Endothelial cell of umbilical vein (primary cell): ENCODE measurements at regions not wholly inside any gene's neighbourhood (a gene's known extent, or its start where the extent isn't known, plus 50 kb on each side); places are given as distances from the start of the nearest gene placed in this dataset.

Experiments
- BruUV-seq: library from RNA; stranded (reverse); fragments of 400-500 nt; replicated peaks from 2 replicates; lab custom pipeline; 2021; lab: Mats Ljungman, UMichigan
- CTCF ChIA-PET: fragments of 300-600, 350-600 bp; sonication (Branson Sonifier 250); formaldehyde crosslinking; loops from one replicate; lab custom pipeline; 2021; ENCODE audit warnings: antibody characterized with exemption, inconsistent platforms; lab: Charles Lee
- POLR2A ChIA-PET: fragments of 300-600, 350-600 bp; sonication (Branson Sonifier 250); formaldehyde crosslinking; loops from one replicate; lab custom pipeline; 2021; ENCODE audit warnings: antibody characterized with exemption, inconsistent platforms; lab: Charles Lee
- DNase-seq: peaks from one replicate; pipeline ENCODE4 v3.0.0-alpha.2; 2011; ENCODE audit warnings: low read depth, low spot score
- FAIRE-seq: peaks from 2 replicates; lab custom pipeline; 2011; peaks lifted over from hg19 to GRCh38; lab: Jason Lieb, UNC
- H2AFZ ChIP-seq: 2 replicates; pipeline ENCODE4 v1.6.0; 2012; ENCODE audit warnings: low read depth, low read length, control low read depth, inconsistent platforms
- H3K27ac ChIP-seq: 2 replicates; pipeline ENCODE4 v1.5.1; 2011; ENCODE audit warnings: low read depth, mild to moderate bottlenecking, control low read depth, low read length, moderate library complexity; ENCODE audit not compliant: insufficient read depth
- H3K27me3 ChIP-seq, 2 experiments: 2 replicates each; pipeline versions ENCODE4 v1.6.0 to v1.6.1; 2011; ENCODE audit warnings: low read length in 2 of 2, mixed read lengths in 1 of 2; ENCODE audit not compliant: control insufficient read depth in 2 of 2, insufficient read depth in 2 of 2
- H3K36me3 ChIP-seq, 2 experiments: 2 replicates in 1 of 2; 3 replicates in 1 of 2; pipeline ENCODE4 v1.5.1; 2011; ENCODE audit warnings: low read length in 2 of 2, mild to moderate bottlenecking in 1 of 2, moderate library complexity in 1 of 2; ENCODE audit not compliant: control insufficient read depth in 2 of 2, insufficient read depth in 2 of 2; ENCODE audit errors: extremely low read depth in 1 of 2
- H3K4me1 ChIP-seq: 3 replicates; pipeline ENCODE4 v1.5.1; 2011; ENCODE audit warnings: mild to moderate bottlenecking, low read length; ENCODE audit not compliant: control insufficient read depth, insufficient read depth; ENCODE audit errors: extremely low read depth
- H3K4me2 ChIP-seq: 2 replicates; pipeline ENCODE4 v1.6.1; 2011; ENCODE audit warnings: low read length, control low read depth, mixed read lengths; ENCODE audit not compliant: insufficient read depth
- H3K4me3 ChIP-seq, 3 experiments: fragments of 200-600 bp in 1 of 3; sonication (generic), shearing (Covaris generic) in 1 of 3; replicated peaks in 1 of 3; 2 replicates each; pipeline ENCODE4 v1.5.1; 2011 to 2016; ENCODE audit warnings: control low read depth in 3 of 3, low read length in 3 of 3, mild to moderate bottlenecking in 2 of 3, inconsistent platforms in 1 of 3, low read depth in 1 of 3, moderate library complexity in 1 of 3; ENCODE audit not compliant: insufficient read depth in 1 of 3
- H3K79me2 ChIP-seq: 2 replicates; pipeline ENCODE4 v1.6.0; 2012; ENCODE audit warnings: low read length, inconsistent platforms; ENCODE audit not compliant: control insufficient read depth, insufficient read depth
- H3K9ac ChIP-seq: replicated peaks from 2 replicates; pipeline ENCODE3; 2011; ENCODE audit warnings: low read length, control low read depth; ENCODE audit not compliant: insufficient read depth; ENCODE audit errors: extremely low read depth
- H3K9me1 ChIP-seq: replicated peaks from 3 replicates; pipeline ENCODE4 v1.6.0; 2011; ENCODE audit warnings: mild to moderate bottlenecking, low read length; ENCODE audit not compliant: control insufficient read depth, insufficient read depth; ENCODE audit errors: extremely low read depth
- H3K9me3 ChIP-seq: replicated peaks from 2 replicates; pipeline ENCODE4 v1.5.1; 2012; ENCODE audit warnings: low read length, inconsistent platforms; ENCODE audit not compliant: control insufficient read depth, insufficient read depth
- H4K20me1 ChIP-seq: replicated peaks from 2 replicates; pipeline ENCODE3; 2011; ENCODE audit warnings: mild to moderate bottlenecking, low read length; ENCODE audit not compliant: control insufficient read depth, insufficient read depth; ENCODE audit errors: extremely low read depth
- CTCF ChIP-seq, 2 donors: IDR thresholded peaks; 1 replicate in 1 of 2; 2 replicates in 1 of 2; pipeline ENCODE4 v1.5.1; 2011; ENCODE audit warnings: low read length in 2 of 2, mild to moderate bottlenecking in 2 of 2, moderate library complexity in 2 of 2, control low read depth in 1 of 2, inconsistent platforms in 1 of 2, low read depth in 1 of 2; ENCODE audit not compliant: insufficient read depth in 1 of 2; ENCODE audit errors: extremely low read depth in 1 of 2
- EZH2 ChIP-seq: IDR thresholded peaks from 2 replicates; pipeline ENCODE4 v1.6.1; 2012; ENCODE audit warnings: borderline replicate concordance, low read depth, mild to moderate bottlenecking, moderate library complexity, low read length, inconsistent platforms; ENCODE audit not compliant: severe bottlenecking
- FOS ChIP-seq: IDR thresholded peaks from 2 replicates; pipeline ENCODE4 v1.6.1; 2011; ENCODE audit warnings: mild to moderate bottlenecking, low read length, moderate library complexity, borderline replicate concordance; ENCODE audit not compliant: insufficient read depth
- GATA2 ChIP-seq: IDR thresholded peaks from 2 replicates; pipeline ENCODE4 v1.7.0; 2011; ENCODE audit warnings: low read depth, mild to moderate bottlenecking, moderate library complexity, mixed read lengths, low read length; ENCODE audit not compliant: insufficient read length, insufficient read depth
- JUN ChIP-seq: IDR thresholded peaks from 2 replicates; pipeline ENCODE4 v1.6.1; 2011; ENCODE audit warnings: borderline replicate concordance, low read depth; ENCODE audit not compliant: insufficient read length, insufficient read depth
- MAX ChIP-seq: IDR thresholded peaks from 2 replicates; pipeline ENCODE4 v1.6.1; 2011; ENCODE audit not compliant: insufficient read depth, insufficient read length
- MYC ChIP-seq: IDR thresholded peaks from one replicate; pipeline ENCODE4 v1.6.1; 2011; ENCODE audit warnings: mild to moderate bottlenecking, low read depth, low read length
- POLR2A ChIP-seq: IDR thresholded peaks from 2 replicates; pipeline ENCODE4 v1.6.1; 2012; ENCODE audit warnings: low read depth, mild to moderate bottlenecking, control low read depth, low read length
- POLR2AphosphoS5 ChIP-seq: IDR thresholded peaks from 2 replicates; pipeline ENCODE4 v1.6.1; 2012; ENCODE audit warnings: low read depth, mild to moderate bottlenecking, control low read depth, low read length, moderate library complexity; ENCODE audit not compliant: insufficient read depth
- dilution Hi-C: fragments of 300-500 bp; cut with MboI; formaldehyde crosslinking; loops from one replicate; pipeline ENCODE4 v1.15.0; 2019; ENCODE audit warnings: low sequenced_read_pairs; ENCODE audit not compliant: extremely low pct_ligation_motif_present
- intact Hi-C: fragments of 100-400 bp; cut with micrococcal nuclease; formaldehyde crosslinking; loops from one replicate; pipeline ENCODE4 v1.10.0; 2022

GRCh38 chr11:27203077-27203647 lies 159.9 kb downstream of the CCDC34 start:
- ChIA-PET POLR2A (no interaction called here), CTCF (interaction anchor here (0.7 to 13.5 kb wide), 9 partner anchors 14 to 294 kb away, joined by 3 to 183 read pairs (median 6); no protein-coding TSS in a partner anchor)
- no peak overlapping the region for H3K27ac ChIP-seq
- TF ChIP-seq JUN (no peak), POLR2AphosphoS5 (no peak), MYC (no peak), GATA2 (no peak), FOS (no peak), POLR2A (no peak), EZH2 (no peak), CTCF (IDR thresholded peaks at IDR 0.05; ENCODE audit: extremely low read depth in 1 of 2, insufficient read depth in 1 of 2, low read depth in 1 of 2, low read length in 2 of 2) (no peak), MAX (no peak)
- H3K27me3 ChIP-seq, result peaks cover 42 to 61% of the 10 kb centered on the region in 2 experiments
- dilution Hi-C loops, result no loop called here
- H3K9me1 ChIP-seq, result no peaks in the 10 kb centered on the region
- intact Hi-C loops, result loop anchor here (5.0 kb wide), 1 partner anchor 94 kb away; no protein-coding TSS in a partner anchor
- no peak for FAIRE-seq
- H3K4me3 ChIP-seq, result no peak overlapping the region
- H4K20me1 ChIP-seq, result no peaks in the 10 kb centered on the region
- no peak overlapping the region for H3K9ac ChIP-seq
- H3K36me3 ChIP-seq, result no peaks in the 10 kb centered on the region
- no peak for DNase-seq
- H3K4me1 ChIP-seq, result no peaks in the 10 kb centered on the region
- no peaks in the 10 kb centered on the region for H3K79me2 ChIP-seq
- H2AFZ ChIP-seq, result no peak overlapping the region
- no TSS peak for BruUV-seq
- no peak overlapping the region for H3K4me2 ChIP-seq
- no peaks in the 10 kb centered on the region for H3K9me3 ChIP-seq
